Muscle of leg (tissue), 3 donors: ENCODE measurements at regions not wholly inside any gene's neighbourhood (a gene's known extent, or its start where the extent isn't known, plus 50 kb on each side); places are given as distances from the start of the nearest gene placed in this dataset.

Experiments
- DNase-seq: peaks from one replicate; pipeline ENCODE4 v3.0.0; 2013
- H3K27ac ChIP-seq: one replicate; pipeline ENCODE4 v1.5.1; 2013; ENCODE audit warnings: mild to moderate bottlenecking, low read length, control low read depth
- H3K27me3 ChIP-seq: one replicate; pipeline ENCODE4 v1.6.1; 2013; ENCODE audit warnings: low read length; ENCODE audit not compliant: control insufficient read depth, insufficient read depth
- H3K36me3 ChIP-seq: one replicate; pipeline ENCODE4 v1.6.1; 2013; ENCODE audit warnings: low read length; ENCODE audit not compliant: control insufficient read depth, insufficient read depth
- H3K4me1 ChIP-seq: one replicate; pipeline ENCODE4 v1.6.1; 2013; ENCODE audit warnings: low read length; ENCODE audit not compliant: control insufficient read depth, insufficient read depth
- H3K4me3 ChIP-seq: one replicate; pipeline ENCODE4 v1.5.1; 2013; ENCODE audit warnings: low read length, control low read depth
- H3K9me3 ChIP-seq: replicated peaks from 2 replicates; pipeline ENCODE4 v1.6.1; 2013; ENCODE audit warnings: low read depth, low read length; ENCODE audit not compliant: control insufficient read depth
- WGBS: methylation state at CpG from one replicate; pipeline ENCODE4 v1.1.5; 2013; ENCODE audit warnings: missing lambda C conversion rate; ENCODE audit not compliant: insufficient coverage; 5-methylcytosine and 5-hydroxymethylcytosine counted together

GRCh38 chr1:185566995-185567394 is 167.2 kb upstream of the HMCN1 start:
- Histone ChIP-seq H3K9me3 (no peaks in the 10 kb centered on the region), H3K27ac (no peak overlapping the region), H3K4me1 (no peaks in the 10 kb centered on the region), H3K4me3 (no peak overlapping the region), H3K27me3 (no peaks in the 10 kb centered on the region), H3K36me3 (no peaks in the 10 kb centered on the region)
- peak; percentile 47 for DNase-seq
- no CpG with 5 or more reads among the region's 4 CpGs for WGBS

- no peak for DNase-seq
- H3K27ac ChIP-seq, result no peak overlapping the region
- no peaks in the 10 kb centered on the region for H3K4me1 ChIP-seq
- H3K36me3 ChIP-seq, result no peaks in the 10 kb centered on the region
- H3K27me3 ChIP-seq, result no peaks in the 10 kb centered on the region
- no peaks in the 10 kb centered on the region for H3K9me3 ChIP-seq
- no peak overlapping the region for H3K4me3 ChIP-seq
- 57% methylated on average over 1 of the region's 5 CpGs for WGBS
Observed at GRCh38 chr1:185565302-185565701, 168.9 kb upstream of the HMCN1 start.

GRCh38 chr1:185564816-185565215 is 169.4 kb upstream of the HMCN1 start:
- DNase-seq, result no peak
- Histone ChIP-seq H3K4me3 (no peak overlapping the region), H3K9me3 (no peaks in the 10 kb centered on the region), H3K4me1 (no peaks in the 10 kb centered on the region), H3K27me3 (no peaks in the 10 kb centered on the region), H3K27ac (no peak overlapping the region), H3K36me3 (no peaks in the 10 kb centered on the region)
- WGBS, result no CpG with 5 or more reads among the region's 1 CpG

GRCh38 chr1:185562461-185563359 is 171.5 kb upstream of the HMCN1 start:
- 50% methylated on average over 1 of the region's 6 CpGs for WGBS
- H3K27ac ChIP-seq, result no peak overlapping the region

DNA sequence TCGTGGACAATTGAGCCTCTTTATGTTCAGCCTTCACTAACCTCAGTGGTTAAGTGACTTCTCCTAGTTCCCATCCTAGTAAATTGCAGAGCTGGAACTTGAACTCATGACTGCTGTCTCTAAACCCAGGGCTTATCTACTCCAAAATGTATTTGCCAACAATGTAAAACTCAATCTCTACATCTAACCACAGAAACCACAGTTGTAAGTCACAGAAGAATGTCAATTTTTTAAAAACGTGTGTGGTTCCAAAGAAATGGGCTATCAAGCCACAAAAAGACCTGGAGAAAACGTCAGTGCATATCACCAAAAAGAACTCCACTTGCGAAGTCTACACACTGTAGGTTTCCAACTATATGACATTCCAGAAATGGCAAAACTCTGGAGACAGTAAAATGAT is 172.6 kb upstream of the HMCN1 start:
- H3K27me3 ChIP-seq, result no peaks in the 10 kb centered on the region
- H3K4me1 ChIP-seq, result no peaks in the 10 kb centered on the region
- H3K27ac ChIP-seq, result no peak overlapping the region
- WGBS, result 50% methylated on average over 1 of the region's 4 CpGs
- no peak overlapping the region for H3K4me3 ChIP-seq
- no peaks in the 10 kb centered on the region for H3K9me3 ChIP-seq
- DNase-seq, result no peak
- no peaks in the 10 kb centered on the region for H3K36me3 ChIP-seq

More at GRCh38 chr1:185562461-185563359, 171.5 kb upstream of the HMCN1 start:
- no peaks in the 10 kb centered on the region for H3K4me1 ChIP-seq
- no peaks in the 10 kb centered on the region for H3K27me3 ChIP-seq
- H3K36me3 ChIP-seq, result no peaks in the 10 kb centered on the region
- H3K9me3 ChIP-seq, result no peaks in the 10 kb centered on the region
- DNase-seq, result no peak
- H3K4me3 ChIP-seq, result no peak overlapping the region

- peak; percentile 20 for DNase-seq
- Histone ChIP-seq H3K4me1 (no peaks in the 10 kb centered on the region), H3K27ac (no peak overlapping the region), H3K36me3 (no peaks in the 10 kb centered on the region), H3K9me3 (no peaks in the 10 kb centered on the region), H3K27me3 (no peaks in the 10 kb centered on the region), H3K4me3 (no peak overlapping the region)
- WGBS, result 90% methylated on average over 2 of the region's 4 CpGs
Observed at GRCh38 chr1:185560760-185561159, 173.4 kb upstream of the HMCN1 start.

DNA sequence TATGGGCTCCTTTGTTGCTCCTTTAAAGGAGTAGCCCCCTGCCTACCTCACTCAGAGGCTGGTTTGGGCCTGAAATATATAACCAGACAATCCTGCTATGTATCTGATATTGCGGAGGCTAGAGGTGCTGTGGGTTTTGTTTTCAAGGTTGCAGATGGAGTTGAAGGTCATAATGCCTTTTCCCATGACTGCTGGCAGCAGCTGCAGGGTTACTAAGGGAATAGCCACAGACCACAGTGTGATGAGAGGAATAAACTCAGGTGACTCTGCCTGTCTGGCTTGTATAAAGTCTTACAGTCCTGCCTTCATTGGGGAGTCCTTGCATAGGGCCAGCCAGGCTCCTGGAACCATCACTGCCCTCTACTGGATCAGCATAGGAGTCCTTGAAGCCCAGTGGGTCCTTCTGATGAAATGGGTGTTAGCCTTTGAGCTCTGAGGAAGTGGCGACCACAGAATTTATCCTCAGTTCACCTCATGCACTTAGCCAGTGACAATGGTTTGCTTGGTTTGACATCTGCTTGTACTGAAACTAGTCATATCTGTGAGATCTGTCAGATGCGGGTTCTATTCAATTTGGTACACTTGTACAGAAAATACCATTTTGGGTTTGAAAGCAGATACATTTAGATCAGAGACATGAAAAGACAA is 174.4 kb upstream of the HMCN1 start:
- Histone ChIP-seq H3K36me3 (no peaks in the 10 kb centered on the region), H3K9me3 (no peaks in the 10 kb centered on the region), H3K4me1 (no peaks in the 10 kb centered on the region), H3K4me3 (no peak overlapping the region), H3K27me3 (no peaks in the 10 kb centered on the region), H3K27ac (no peak overlapping the region)
- DNase-seq, result peak; percentile 38
- WGBS, result 92% methylated on average over 2 of the region's 3 CpGs

GRCh38 chr1:185559151-185559550 is 175.0 kb upstream of the HMCN1 start:
- Histone ChIP-seq H3K4me3 (no peak overlapping the region), H3K27ac (no peak overlapping the region), H3K4me1 (no peaks in the 10 kb centered on the region), H3K36me3 (no peaks in the 10 kb centered on the region), H3K9me3 (no peaks in the 10 kb centered on the region), H3K27me3 (no peaks in the 10 kb centered on the region)
- no CpG with 5 or more reads among the region's 1 CpG for WGBS
- DNase-seq, result no peak

DNA sequence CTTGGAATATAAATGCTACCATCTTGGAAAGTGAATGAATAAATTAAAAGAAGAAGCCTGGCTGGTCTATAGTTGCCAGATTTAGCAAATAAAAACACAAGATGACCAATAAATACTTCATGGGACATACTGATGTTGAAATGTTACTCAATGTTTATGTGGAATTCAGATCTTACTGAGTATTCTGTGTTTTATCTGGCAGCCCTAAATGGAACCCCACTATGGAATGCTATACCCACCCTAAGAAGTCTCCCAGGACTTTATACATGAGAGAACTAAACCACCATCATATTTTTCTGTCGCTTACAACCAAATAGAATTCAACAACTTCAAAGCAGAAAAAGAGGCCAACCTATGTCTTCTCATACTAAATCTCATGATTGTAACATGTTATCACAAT is 177.6 kb upstream of the HMCN1 start:
- no peaks in the 10 kb centered on the region for H3K4me1 ChIP-seq
- H3K27ac ChIP-seq, result no peak overlapping the region
- no peak overlapping the region for H3K4me3 ChIP-seq
- no peaks in the 10 kb centered on the region for H3K27me3 ChIP-seq
- WGBS, result no CpG with 5 or more reads among the region's 1 CpG
- no peak for DNase-seq
- H3K36me3 ChIP-seq, result no peaks in the 10 kb centered on the region
- H3K9me3 ChIP-seq, result no peaks in the 10 kb centered on the region

GRCh38 chr1:185555743-185556142 is 178.4 kb upstream of the HMCN1 start:
- no peak for DNase-seq
- Histone ChIP-seq H3K9me3 (no peaks in the 10 kb centered on the region), H3K36me3 (no peaks in the 10 kb centered on the region), H3K27ac (no peak overlapping the region), H3K27me3 (no peaks in the 10 kb centered on the region), H3K4me3 (no peak overlapping the region), H3K4me1 (no peaks in the 10 kb centered on the region)
